ENCODE measurements at regions not wholly inside any gene's neighbourhood (a gene's known extent, or its start where the extent isn't known, plus 50 kb on each side); places are given as distances from the start of the nearest gene placed in this dataset.

- no peaks in the 10 kb centered on the region for H3K9me3 ChIP-seq (ENCODE audit: control insufficient read depth, insufficient read depth, low read length)
- H3K4me1 ChIP-seq (ENCODE audit: insufficient read depth, low read length), result no peaks in the 10 kb centered on the region
- no peak overlapping the region for H3K9ac ChIP-seq (ENCODE audit: low read depth, low read length)
- H3K36me3 ChIP-seq (ENCODE audit: insufficient read depth, low read length), result no peaks in the 10 kb centered on the region
Observed at GRCh38 chr2:4465671-4466070, 762.3 kb downstream of the DCDC2C start.

- Histone ChIP-seq H3K9ac (ENCODE audit: low read depth, low read length) (no peak overlapping the region), H3K9me3 (ENCODE audit: control insufficient read depth, insufficient read depth, low read length) (no peaks in the 10 kb centered on the region; the same call in 1 of the 2 replicates), H3K4me1 (ENCODE audit: insufficient read depth, low read length) (no peaks in the 10 kb centered on the region), H3K36me3 (ENCODE audit: insufficient read depth, low read length) (no peaks in the 10 kb centered on the region)
Observed at GRCh38 chr2:4475618-4476017, 772.2 kb downstream of the DCDC2C start.

GRCh38 chr2:4483050-4483449, 779.7 kb downstream of the DCDC2C start:
- Histone ChIP-seq H3K36me3 (ENCODE audit: insufficient read depth, low read length) (no peaks in the 10 kb centered on the region), H3K9me3 (ENCODE audit: control insufficient read depth, insufficient read depth, low read length) (peaks cover 5% of the 10 kb centered on the region; the same call in 1 of the 2 replicates), H3K4me1 (ENCODE audit: insufficient read depth, low read length) (no peaks in the 10 kb centered on the region), H3K9ac (ENCODE audit: low read depth, low read length) (no peak overlapping the region)

GRCh38 chr2:4486971-4487370, 783.6 kb downstream of the DCDC2C start:
- Histone ChIP-seq H3K9me3 (ENCODE audit: control insufficient read depth, insufficient read depth, low read length) (peaks cover 5% of the 10 kb centered on the region; the same call in 1 of the 2 replicates), H3K4me1 (ENCODE audit: insufficient read depth, low read length) (no peaks in the 10 kb centered on the region), H3K36me3 (ENCODE audit: insufficient read depth, low read length) (no peaks in the 10 kb centered on the region), H3K9ac (ENCODE audit: low read depth, low read length) (no peak overlapping the region)

- Histone ChIP-seq H3K36me3 (ENCODE audit: insufficient read depth, low read length) (no peaks in the 10 kb centered on the region), H3K9me3 (ENCODE audit: control insufficient read depth, insufficient read depth, low read length) (no peaks in the 10 kb centered on the region), H3K9ac (ENCODE audit: low read depth, low read length) (no peak overlapping the region), H3K4me1 (ENCODE audit: insufficient read depth, low read length) (no peaks in the 10 kb centered on the region)
Observed at GRCh38 chr2:4499316-4500030, 796.1 kb downstream of the DCDC2C start.

GRCh38 chr2:4501525-4501924, 798.1 kb downstream of the DCDC2C start:
- H3K9ac ChIP-seq (ENCODE audit: low read depth, low read length), result no peak overlapping the region
- no peaks in the 10 kb centered on the region for H3K9me3 ChIP-seq (ENCODE audit: control insufficient read depth, insufficient read depth, low read length)
- no peaks in the 10 kb centered on the region for H3K4me1 ChIP-seq (ENCODE audit: insufficient read depth, low read length)
- no peaks in the 10 kb centered on the region for H3K36me3 ChIP-seq (ENCODE audit: insufficient read depth, low read length)

GRCh38 chr2:4502230-4502843, 799.0 kb downstream of the DCDC2C start:
- H3K4me1 ChIP-seq (ENCODE audit: insufficient read depth, low read length), result no peaks in the 10 kb centered on the region
- H3K9ac ChIP-seq (ENCODE audit: low read depth, low read length), result no peak overlapping the region
- no peaks in the 10 kb centered on the region for H3K36me3 ChIP-seq (ENCODE audit: insufficient read depth, low read length)
- H3K9me3 ChIP-seq (ENCODE audit: control insufficient read depth, insufficient read depth, low read length), result no peaks in the 10 kb centered on the region

GRCh38 chr2:4507661-4508060, 804.3 kb downstream of the DCDC2C start:
- no peaks in the 10 kb centered on the region for H3K4me1 ChIP-seq (ENCODE audit: insufficient read depth, low read length)
- H3K9me3 ChIP-seq (ENCODE audit: control insufficient read depth, insufficient read depth, low read length), result no peaks in the 10 kb centered on the region
- no peak overlapping the region for H3K9ac ChIP-seq (ENCODE audit: low read depth, low read length)
- H3K36me3 ChIP-seq (ENCODE audit: insufficient read depth, low read length), result no peaks in the 10 kb centered on the region

GRCh38 chr2:4515871-4516761, 812.7 kb downstream of the DCDC2C start:
- H3K36me3 ChIP-seq (ENCODE audit: insufficient read depth, low read length), result no peaks in the 10 kb centered on the region

GRCh38 chr2:4518596-4518995, 815.2 kb downstream of the DCDC2C start:
- H3K4me1 ChIP-seq (ENCODE audit: insufficient read depth, low read length), result no peaks in the 10 kb centered on the region
- H3K9me3 ChIP-seq (ENCODE audit: control insufficient read depth, insufficient read depth, low read length), result no peaks in the 10 kb centered on the region
- H3K9ac ChIP-seq (ENCODE audit: low read depth, low read length), result no peak overlapping the region
- H3K36me3 ChIP-seq (ENCODE audit: insufficient read depth, low read length), result no peaks in the 10 kb centered on the region

More at GRCh38 chr2:4515871-4516761, 812.7 kb downstream of the DCDC2C start:
- no peak overlapping the region for H3K9ac ChIP-seq (ENCODE audit: low read depth, low read length)
- no peaks in the 10 kb centered on the region for H3K9me3 ChIP-seq (ENCODE audit: control insufficient read depth, insufficient read depth, low read length)
- H3K4me1 ChIP-seq (ENCODE audit: insufficient read depth, low read length), result no peaks in the 10 kb centered on the region

- Histone ChIP-seq H3K9ac (ENCODE audit: low read depth, low read length) (no peak overlapping the region), H3K36me3 (ENCODE audit: insufficient read depth, low read length) (no peaks in the 10 kb centered on the region), H3K9me3 (ENCODE audit: control insufficient read depth, insufficient read depth, low read length) (no peaks in the 10 kb centered on the region)
Observed at GRCh38 chr2:4522498-4523421, 819.4 kb downstream of the DCDC2C start.

GRCh38 chr2:4527416-4527815, 824.0 kb downstream of the DCDC2C start:
- Histone ChIP-seq H3K36me3 (ENCODE audit: insufficient read depth, low read length) (no peaks in the 10 kb centered on the region), H3K4me1 (ENCODE audit: insufficient read depth, low read length) (no peaks in the 10 kb centered on the region), H3K9me3 (ENCODE audit: control insufficient read depth, insufficient read depth, low read length) (no peaks in the 10 kb centered on the region; the same call in 1 of the 2 replicates), H3K9ac (ENCODE audit: low read depth, low read length) (no peak overlapping the region)

More at GRCh38 chr2:4522498-4523421, 819.4 kb downstream of the DCDC2C start:
- H3K4me1 ChIP-seq (ENCODE audit: insufficient read depth, low read length), result no peaks in the 10 kb centered on the region

GRCh38 chr2:4528246-4528645, 824.9 kb downstream of the DCDC2C start:
- H3K36me3 ChIP-seq (ENCODE audit: insufficient read depth, low read length), result no peaks in the 10 kb centered on the region
- H3K9ac ChIP-seq (ENCODE audit: low read depth, low read length), result no peak overlapping the region
- H3K4me1 ChIP-seq (ENCODE audit: insufficient read depth, low read length), result no peaks in the 10 kb centered on the region
- no peaks in the 10 kb centered on the region; the same call in 1 of the 2 replicates for H3K9me3 ChIP-seq (ENCODE audit: control insufficient read depth, insufficient read depth, low read length)

Data from ES-I3 (cell line).